Activated CD4-positive, alpha-beta memory T cell treated with anti-CD3 and anti-CD28 coated beads for 36 hours (primary cell): ENCODE measurements at regions not wholly inside any gene's neighbourhood (a gene's known extent, or its start where the extent isn't known, plus 50 kb on each side); places are given as distances from the start of the nearest gene placed in this dataset.
"Not testable (repeated sequence)": the region's sequence is repeated elsewhere in the genome, so short reads cannot be mapped to it uniquely, and the experiment has no call there.

Source experiments
- CTCF ChIA-PET: fragments of 350-600 bp; sonication (Branson Sonifier 250); formaldehyde crosslinking; loops from one replicate; lab custom pipeline; 2021; ENCODE audit warnings: antibody characterized with exemption, inconsistent platforms; lab: Charles Lee
- POLR2A ChIA-PET: fragments of 350-600 bp; sonication (Branson Sonifier 250); formaldehyde crosslinking; loops from one replicate; lab custom pipeline; 2021; ENCODE audit warnings: antibody characterized with exemption; lab: Charles Lee
- DNase-seq: peaks from one replicate; pipeline ENCODE4 v3.0.0-alpha.2; 2020
- H3K27ac Mint-ChIP-seq: one replicate; pipeline ENCODE4 v1.8.0; 2021; ENCODE audit warnings: mixed read lengths
- H3K27me3 Mint-ChIP-seq: one replicate; pipeline ENCODE4 v1.8.0; 2021; ENCODE audit warnings: mixed read lengths
- H3K36me3 Mint-ChIP-seq: one replicate; pipeline ENCODE4 v1.8.0; 2021; ENCODE audit warnings: mixed read lengths
- H3K4me1 Mint-ChIP-seq: one replicate; pipeline ENCODE4 v1.8.0; 2021; ENCODE audit warnings: low read depth, mixed read lengths
- H3K4me3 Mint-ChIP-seq: one replicate; pipeline ENCODE4 v1.8.0; 2021; ENCODE audit warnings: mild to moderate bottlenecking, mixed read lengths
- H3K9me3 Mint-ChIP-seq: one replicate; pipeline ENCODE4 v1.8.0; 2021; ENCODE audit warnings: mixed read lengths
- intact Hi-C: fragments of 100-400 bp; cut with micrococcal nuclease; formaldehyde crosslinking; loops from one replicate; pipeline ENCODE4 v1.15.1; 2023

GRCh38 chr18:73007195-73007914 lies 139.6 kb upstream of the NETO1 start:
- ChIA-PET POLR2A (no interaction called here), CTCF (no interaction called here)

GRCh38 chr18:73006331-73006730 lies 138.5 kb upstream of the NETO1 start:
- ChIA-PET POLR2A (no interaction called here), CTCF (no interaction called here)
- H3K27me3 Mint-ChIP-seq, result no peaks in the 10 kb centered on the region
- no peaks in the 10 kb centered on the region for H3K4me1 Mint-ChIP-seq
- H3K4me3 Mint-ChIP-seq, result no peak overlapping the region
- H3K9me3 Mint-ChIP-seq, result peaks cover 4% of the 10 kb centered on the region
- intact Hi-C loops, result no loop called here
- H3K36me3 Mint-ChIP-seq, result no peaks in the 10 kb centered on the region
- no peak for DNase-seq
- no peak overlapping the region for H3K27ac Mint-ChIP-seq

More at GRCh38 chr18:73007195-73007914, 139.6 kb upstream of the NETO1 start:
- Mint-ChIP-seq H3K4me1 (no peaks in the 10 kb centered on the region), H3K4me3 (no peak overlapping the region), H3K27me3 (no peaks in the 10 kb centered on the region), H3K36me3 (no peaks in the 10 kb centered on the region), H3K27ac (no peak overlapping the region), H3K9me3 (peaks cover 6% of the 10 kb centered on the region)
- DNase-seq, result no peak
- intact Hi-C loops, result no loop called here

- no peak for DNase-seq
- Mint-ChIP-seq H3K27ac (no peak overlapping the region), H3K9me3 (peaks cover 6% of the 10 kb centered on the region), H3K4me3 (no peak overlapping the region), H3K36me3 (no peaks in the 10 kb centered on the region), H3K27me3 (no peaks in the 10 kb centered on the region), H3K4me1 (no peaks in the 10 kb centered on the region)
- intact Hi-C loops, result no loop called here
- ChIA-PET POLR2A (no interaction called here), CTCF (no interaction called here)
These were observed 136.5 kb upstream of the NETO1 start for GRCh38 chr18:73004260-73004659.

GRCh38 chr18:72999971-73000607 lies 132.3 kb upstream of the NETO1 start:
- H3K4me1 Mint-ChIP-seq, result no peaks in the 10 kb centered on the region
- DNase-seq, result no peak
- intact Hi-C loops, result no loop called here
- H3K4me3 Mint-ChIP-seq, result no peak overlapping the region
- H3K9me3 Mint-ChIP-seq, result peaks cover 16% of the 10 kb centered on the region
- ChIA-PET POLR2A (no interaction called here), CTCF (no interaction called here)
- no peak overlapping the region for H3K27ac Mint-ChIP-seq
- no peaks in the 10 kb centered on the region for H3K36me3 Mint-ChIP-seq
- no peaks in the 10 kb centered on the region for H3K27me3 Mint-ChIP-seq

GRCh38 chr18:72995558-72995957 lies 127.8 kb upstream of the NETO1 start:
- H3K27me3 Mint-ChIP-seq, result no peaks in the 10 kb centered on the region
- POLR2A ChIA-PET, result no interaction called here
- no peaks in the 10 kb centered on the region for H3K36me3 Mint-ChIP-seq
- no peak for DNase-seq
- intact Hi-C loops, result no loop called here
- H3K9me3 Mint-ChIP-seq, result peaks cover 11% of the 10 kb centered on the region
- no peak overlapping the region for H3K27ac Mint-ChIP-seq
- H3K4me1 Mint-ChIP-seq, result no peaks in the 10 kb centered on the region
- H3K4me3 Mint-ChIP-seq, result no peak overlapping the region
- CTCF ChIA-PET, result no interaction called here

- POLR2A ChIA-PET, result no interaction called here
- CTCF ChIA-PET, result no interaction called here
- no peak for DNase-seq
- Mint-ChIP-seq H3K36me3 (no peaks in the 10 kb centered on the region), H3K4me1 (no peaks in the 10 kb centered on the region), H3K4me3 (no peak overlapping the region), H3K9me3 (peaks cover 11% of the 10 kb centered on the region), H3K27ac (no peak overlapping the region), H3K27me3 (no peaks in the 10 kb centered on the region)
- intact Hi-C loops, result no loop called here
These were observed 125.5 kb upstream of the NETO1 start for GRCh38 chr18:72993250-72993649.

GRCh38 chr18:72991379-72991778 lies 123.6 kb upstream of the NETO1 start:
- peaks cover 6% of the 10 kb centered on the region for H3K9me3 Mint-ChIP-seq
- H3K36me3 Mint-ChIP-seq, result no peaks in the 10 kb centered on the region
- no peak for DNase-seq
- H3K27ac Mint-ChIP-seq, result no peak overlapping the region
- CTCF ChIA-PET, result no interaction called here
- intact Hi-C loops, result no loop called here
- H3K27me3 Mint-ChIP-seq, result no peaks in the 10 kb centered on the region
- POLR2A ChIA-PET, result no interaction called here
- no peak overlapping the region for H3K4me3 Mint-ChIP-seq
- no peaks in the 10 kb centered on the region for H3K4me1 Mint-ChIP-seq

GRCh38 chr18:72987570-72987969 lies 119.8 kb upstream of the NETO1 start:
- CTCF ChIA-PET, H3K4me3 Mint-ChIP-seq, H3K4me1 Mint-ChIP-seq, POLR2A ChIA-PET, H3K27ac Mint-ChIP-seq, H3K27me3 Mint-ChIP-seq, DNase-seq, intact Hi-C loops, H3K36me3 Mint-ChIP-seq: not testable (repeated sequence)
- peaks cover 13% of the 10 kb centered on the region for H3K9me3 Mint-ChIP-seq

GRCh38 chr18:72986103-72986502 lies 118.3 kb upstream of the NETO1 start:
- no peaks in the 10 kb centered on the region for H3K27me3 Mint-ChIP-seq

GRCh38 chr18:72985686-72986085 lies 117.9 kb upstream of the NETO1 start:
- H3K4me3 Mint-ChIP-seq, result no peak overlapping the region
- DNase-seq, result no peak
- POLR2A ChIA-PET, result no interaction called here
- no peak overlapping the region for H3K27ac Mint-ChIP-seq
- no peaks in the 10 kb centered on the region for H3K27me3 Mint-ChIP-seq
- CTCF ChIA-PET, result no interaction called here
- no peaks in the 10 kb centered on the region for H3K4me1 Mint-ChIP-seq
- intact Hi-C loops, result no loop called here
- no peaks in the 10 kb centered on the region for H3K36me3 Mint-ChIP-seq
- peaks cover 13% of the 10 kb centered on the region for H3K9me3 Mint-ChIP-seq

More at GRCh38 chr18:72986103-72986502, 118.3 kb upstream of the NETO1 start:
- H3K4me1 Mint-ChIP-seq, result no peaks in the 10 kb centered on the region
- H3K4me3 Mint-ChIP-seq, result no peak overlapping the region
- H3K36me3 Mint-ChIP-seq, result no peaks in the 10 kb centered on the region
- intact Hi-C loops, result no loop called here
- ChIA-PET POLR2A (no interaction called here), CTCF (no interaction called here)
- no peak overlapping the region for H3K27ac Mint-ChIP-seq
- DNase-seq, result no peak
- H3K9me3 Mint-ChIP-seq, result peaks cover 13% of the 10 kb centered on the region

- no peaks in the 10 kb centered on the region for H3K4me1 Mint-ChIP-seq
- POLR2A ChIA-PET, result no interaction called here
- DNase-seq, result no peak
- peaks cover 13% of the 10 kb centered on the region for H3K9me3 Mint-ChIP-seq
- H3K4me3 Mint-ChIP-seq, result no peak overlapping the region
- H3K27me3 Mint-ChIP-seq, result no peaks in the 10 kb centered on the region
- intact Hi-C loops, result no loop called here
- H3K27ac Mint-ChIP-seq, result no peak overlapping the region
- CTCF ChIA-PET, result no interaction called here
- H3K36me3 Mint-ChIP-seq, result no peaks in the 10 kb centered on the region
These were observed 116.5 kb upstream of the NETO1 start for GRCh38 chr18:72984290-72984689.

- DNase-seq, result no peak
- Mint-ChIP-seq H3K4me3 (no peak overlapping the region), H3K27ac (no peak overlapping the region), H3K9me3 (peaks cover 12% of the 10 kb centered on the region), H3K4me1 (no peaks in the 10 kb centered on the region), H3K27me3 (no peaks in the 10 kb centered on the region), H3K36me3 (no peaks in the 10 kb centered on the region)
- intact Hi-C loops, result no loop called here
- CTCF ChIA-PET, result no interaction called here
- POLR2A ChIA-PET, result no interaction called here
These were observed 106.1 kb upstream of the NETO1 start for GRCh38 chr18:72973841-72974240.

- H3K4me1 Mint-ChIP-seq, result no peaks in the 10 kb centered on the region
- no peak for DNase-seq
- intact Hi-C loops, result no loop called here
- H3K9me3 Mint-ChIP-seq, result peaks cover 18% of the 10 kb centered on the region
- POLR2A ChIA-PET, result no interaction called here
- CTCF ChIA-PET, result no interaction called here
- no peaks in the 10 kb centered on the region for H3K27me3 Mint-ChIP-seq
- H3K27ac Mint-ChIP-seq, result no peak overlapping the region
- no peaks in the 10 kb centered on the region for H3K36me3 Mint-ChIP-seq
- no peak overlapping the region for H3K4me3 Mint-ChIP-seq
These were observed 97.8 kb upstream of the NETO1 start for GRCh38 chr18:72965616-72966015.
